ENCODE measurements at regions not wholly inside any gene's neighbourhood (a gene's known extent, or its start where the extent isn't known, plus 50 kb on each side); places are given as distances from the start of the nearest gene placed in this dataset.

GRCh38 chr17:6313835-6314234 is 121.1 kb downstream of the AIPL1 start:
- no peak overlapping the region for H3K4me3 ChIP-seq (ENCODE audit: low read length)
- no peak for DNase-seq (ENCODE audit: low read depth)
- TF ChIP-seq, protein P1, sequence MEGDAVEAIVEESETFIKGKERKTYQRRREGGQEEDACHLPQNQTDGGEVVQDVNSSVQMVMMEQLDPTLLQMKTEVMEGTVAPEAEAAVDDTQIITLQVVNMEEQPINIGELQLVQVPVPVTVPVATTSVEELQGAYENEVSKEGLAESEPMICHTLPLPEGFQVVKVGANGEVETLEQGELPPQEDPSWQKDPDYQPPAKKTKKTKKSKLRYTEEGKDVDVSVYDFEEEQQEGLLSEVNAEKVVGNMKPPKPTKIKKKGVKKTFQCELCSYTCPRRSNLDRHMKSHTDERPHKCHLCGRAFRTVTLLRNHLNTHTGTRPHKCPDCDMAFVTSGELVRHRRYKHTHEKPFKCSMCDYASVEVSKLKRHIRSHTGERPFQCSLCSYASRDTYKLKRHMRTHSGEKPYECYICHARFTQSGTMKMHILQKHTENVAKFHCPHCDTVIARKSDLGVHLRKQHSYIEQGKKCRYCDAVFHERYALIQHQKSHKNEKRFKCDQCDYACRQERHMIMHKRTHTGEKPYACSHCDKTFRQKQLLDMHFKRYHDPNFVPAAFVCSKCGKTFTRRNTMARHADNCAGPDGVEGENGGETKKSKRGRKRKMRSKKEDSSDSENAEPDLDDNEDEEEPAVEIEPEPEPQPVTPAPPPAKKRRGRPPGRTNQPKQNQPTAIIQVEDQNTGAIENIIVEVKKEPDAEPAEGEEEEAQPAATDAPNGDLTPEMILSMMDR (IDR thresholded peaks at IDR 0.05; ENCODE audit: insufficient read depth, low read depth, low read length, missing control alignments), result no peak

GRCh38 chr17:6306820-6307219 is 128.1 kb downstream of the AIPL1 start:
- TF ChIP-seq, protein P1 (IDR thresholded peaks at IDR 0.05; ENCODE audit: insufficient read depth, low read depth, low read length, missing control alignments), result no peak
- no peak overlapping the region for H3K4me3 ChIP-seq (ENCODE audit: low read length)

DNA sequence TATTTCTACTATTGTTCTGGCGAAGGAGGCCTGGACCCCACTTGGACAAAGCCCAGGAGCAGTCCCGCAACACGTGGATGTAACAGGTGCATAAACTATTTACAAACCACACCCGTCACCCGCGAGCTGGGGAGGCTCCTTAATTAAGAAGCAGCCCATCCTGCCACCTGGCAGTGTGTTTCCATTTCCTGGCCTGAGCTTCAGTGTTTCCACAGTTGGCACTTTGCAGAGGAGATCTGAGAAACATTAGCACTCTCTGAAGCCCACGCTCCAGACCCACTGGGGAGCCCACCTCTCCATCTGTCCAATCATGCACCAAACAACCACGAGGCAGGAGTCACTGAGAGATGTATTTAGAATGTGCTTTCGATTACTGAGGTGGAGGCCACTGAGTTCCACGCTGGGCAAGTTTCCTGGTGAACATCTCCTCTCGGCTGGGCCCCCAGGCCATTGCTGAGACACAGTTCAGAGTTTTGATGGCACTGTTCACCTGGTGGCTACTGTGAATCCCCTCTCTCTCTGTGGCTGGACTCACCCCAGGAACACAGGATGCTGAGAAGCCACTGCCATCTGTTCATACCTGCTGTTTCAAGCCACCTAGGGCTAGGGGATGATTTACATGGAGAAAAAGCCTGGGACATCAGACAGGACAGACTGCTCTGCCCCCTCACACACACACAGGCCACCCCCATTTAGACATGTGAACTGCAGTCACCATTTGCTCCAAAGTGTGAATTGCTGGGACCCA is 129.1 kb downstream of the AIPL1 start:
- TF ChIP-seq, protein P1 (IDR thresholded peaks at IDR 0.05; ENCODE audit: insufficient read depth, low read depth, low read length, missing control alignments), result no peak
- no peak overlapping the region for H3K4me3 ChIP-seq (ENCODE audit: low read length)
- no peak for DNase-seq (ENCODE audit: low read depth)

More at GRCh38 chr17:6306820-6307219, 128.1 kb downstream of the AIPL1 start:
- DNase-seq (ENCODE audit: low read depth), result no peak

- H3K4me3 ChIP-seq (ENCODE audit: low read length), result no peak overlapping the region
- TF ChIP-seq, protein P1 (IDR thresholded peaks at IDR 0.05; ENCODE audit: insufficient read depth, low read depth, low read length, missing control alignments), result no peak
- DNase-seq (ENCODE audit: low read depth), result no peak
Measured at GRCh38 chr17:6304894-6305612, 129.9 kb downstream of the AIPL1 start.

DNA sequence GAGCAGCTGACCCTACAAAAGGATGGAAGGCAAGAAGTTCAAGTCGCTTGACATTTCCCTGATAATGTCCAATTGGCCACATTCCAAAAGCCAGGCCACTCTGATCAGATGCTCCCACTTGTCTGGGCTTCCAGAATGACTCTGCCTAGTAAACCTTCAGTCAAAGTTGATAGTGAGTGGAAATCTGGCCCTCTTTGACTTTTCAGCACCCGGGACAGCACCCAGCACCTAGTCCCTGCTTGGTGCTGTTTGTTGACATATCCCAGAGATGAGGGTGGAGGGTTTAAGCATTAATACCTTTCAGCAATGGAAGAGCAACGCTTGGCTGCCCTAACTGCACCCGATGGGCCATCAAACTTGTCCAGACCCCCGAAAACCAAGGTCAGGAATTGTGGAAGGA is 131.3 kb downstream of the AIPL1 start:
- peak; percentile 41 for DNase-seq (ENCODE audit: low read depth)

DNA sequence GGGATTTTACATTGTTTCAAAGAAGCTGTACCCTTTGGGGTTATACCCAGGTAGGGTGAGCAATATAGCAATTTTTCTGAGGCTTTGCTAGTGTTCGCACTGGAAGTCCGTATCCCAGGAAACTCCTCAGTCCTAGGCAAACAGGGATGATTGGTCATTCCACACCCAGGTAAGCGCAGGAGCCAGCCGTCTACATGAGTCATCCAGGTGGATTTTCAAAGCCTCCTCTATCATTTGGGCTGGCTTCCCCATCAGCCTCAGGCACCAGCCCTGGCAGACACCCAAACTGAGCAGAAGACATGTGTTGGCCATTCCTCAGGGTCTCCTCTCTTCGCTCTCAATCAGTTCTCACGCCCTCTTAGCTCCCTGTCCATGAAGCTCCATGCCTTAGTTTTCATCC is 135.6 kb downstream of the AIPL1 start:
- H3K4me3 ChIP-seq (ENCODE audit: low read length), result no peak overlapping the region
- DNase-seq (ENCODE audit: low read depth), result peak; percentile 7
- TF ChIP-seq, protein P1 (IDR thresholded peaks at IDR 0.05; ENCODE audit: insufficient read depth, low read depth, low read length, missing control alignments), result no peak

More for the DNA sequence above, 131.3 kb downstream of the AIPL1 start:
- TF ChIP-seq, protein P1 (IDR thresholded peaks at IDR 0.05; ENCODE audit: insufficient read depth, low read depth, low read length, missing control alignments), result no peak
- H3K4me3 ChIP-seq (ENCODE audit: low read length), result no peak overlapping the region
